GM18511 (cell line): ENCODE measurements at regions not wholly inside any gene's neighbourhood (a gene's known extent, or its start where the extent isn't known, plus 50 kb on each side); places are given as distances from the start of the nearest gene placed in this dataset.
"Not testable (repeated sequence)": the region's sequence is repeated elsewhere in the genome, so short reads cannot be mapped to it uniquely, and the experiment has no call there.

ENCODE experiments used
- ATAC-seq: cut with Tn5 transposase; IDR thresholded peaks from one replicate; pipeline ENCODE4 v1.9.1; 2021; ENCODE audit warnings: mild to moderate bottlenecking, moderate library complexity; ENCODE audit not compliant: unreplicated experiment

DNA sequence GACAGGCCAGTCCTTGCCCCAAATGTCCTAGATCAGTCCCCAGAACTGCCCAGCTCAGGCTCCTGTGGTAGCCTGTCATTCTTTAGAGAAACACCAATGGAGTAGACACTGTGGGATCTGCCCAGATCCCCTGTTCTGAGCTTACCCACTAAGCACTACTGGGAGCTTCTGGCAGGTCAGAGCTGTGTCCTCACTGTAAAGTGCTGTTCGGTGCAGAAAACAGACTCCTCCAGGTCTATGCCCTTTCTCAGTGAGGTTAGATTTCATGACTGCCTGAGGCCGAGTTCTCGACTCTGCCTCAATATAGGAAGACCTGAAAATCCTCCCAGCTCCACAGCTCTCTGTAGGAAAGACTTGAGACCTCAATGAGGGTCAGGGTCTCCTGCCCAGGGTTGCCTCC lies 67.5 kb upstream of the IGLL5 start:
- ATAC-seq, result no peak

- ATAC-seq, result no peak
These were observed 67.0 kb upstream of the IGLL5 start for GRCh38 chr22:22820626-22821025.

DNA sequence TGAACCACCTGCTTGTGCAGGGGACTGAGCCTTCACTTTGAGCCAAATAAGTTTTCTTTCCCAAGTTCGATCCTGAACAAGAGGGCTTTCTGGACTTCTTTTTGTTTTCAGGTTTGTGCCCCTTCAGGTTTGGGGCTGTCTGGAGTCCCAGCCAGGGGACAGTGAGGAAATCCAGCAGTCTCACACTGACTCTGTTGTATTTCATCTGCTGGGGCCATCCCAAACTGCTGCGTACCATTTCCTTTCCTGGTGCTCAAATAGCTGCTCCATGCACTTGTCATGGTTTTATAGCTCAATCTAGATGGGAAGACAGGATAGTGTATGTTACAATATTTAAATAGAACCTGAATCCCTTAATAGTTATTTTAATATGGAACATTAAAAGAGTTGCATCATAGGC lies 66.3 kb upstream of the IGLL5 start:
- ATAC-seq, result no peak

DNA sequence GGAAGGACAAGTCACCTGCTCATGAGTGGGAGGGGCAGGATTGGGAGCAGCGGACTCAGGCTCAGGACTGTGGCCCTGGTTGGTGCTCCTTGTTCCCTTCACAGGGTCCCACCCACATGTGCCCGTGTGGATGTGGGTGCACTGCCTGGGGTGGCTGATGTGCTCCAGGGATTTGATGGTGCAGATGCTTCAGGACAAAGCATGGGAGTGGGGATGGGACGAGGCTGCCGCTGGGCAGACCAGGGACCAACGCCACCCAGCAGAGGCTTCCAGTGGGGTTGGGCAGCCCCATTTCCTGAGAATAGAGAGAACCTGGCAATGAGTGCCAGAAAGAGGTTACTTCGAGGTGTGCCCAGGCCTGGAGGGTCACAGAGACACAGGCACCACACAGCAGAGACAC lies 65.5 kb upstream of the IGLL5 start:
- no peak for ATAC-seq

DNA sequence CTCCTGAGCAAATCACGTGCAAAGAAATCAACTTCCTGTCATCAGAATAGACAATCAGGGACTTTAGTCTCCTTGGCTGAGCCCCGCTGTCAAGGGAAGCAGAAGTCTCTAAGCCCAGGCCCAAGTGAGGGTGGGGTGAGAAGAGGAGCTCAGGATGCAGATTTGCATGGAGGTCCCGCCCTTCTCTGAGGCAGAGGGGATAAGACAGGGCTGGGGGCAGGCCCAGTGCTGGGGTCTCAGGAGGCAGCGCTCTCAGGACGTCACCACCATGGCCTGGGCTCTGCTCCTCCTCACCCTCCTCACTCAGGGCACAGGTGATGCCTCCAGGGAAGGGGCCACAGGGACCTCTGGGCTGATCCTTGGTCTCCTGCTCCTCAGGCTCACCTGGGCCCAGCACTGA lies 65.1 kb upstream of the IGLL5 start:
- not testable (repeated sequence) for ATAC-seq

- ATAC-seq, result no peak
These were observed 64.3 kb upstream of the IGLL5 start for GRCh38 chr22:22823131-22823810.

- ATAC-seq, result no peak
These were observed 63.0 kb upstream of the IGLL5 start for GRCh38 chr22:22824340-22825212.

GRCh38 chr22:22825213-22825593 lies 62.4 kb upstream of the IGLL5 start:
- no peak for ATAC-seq

DNA sequence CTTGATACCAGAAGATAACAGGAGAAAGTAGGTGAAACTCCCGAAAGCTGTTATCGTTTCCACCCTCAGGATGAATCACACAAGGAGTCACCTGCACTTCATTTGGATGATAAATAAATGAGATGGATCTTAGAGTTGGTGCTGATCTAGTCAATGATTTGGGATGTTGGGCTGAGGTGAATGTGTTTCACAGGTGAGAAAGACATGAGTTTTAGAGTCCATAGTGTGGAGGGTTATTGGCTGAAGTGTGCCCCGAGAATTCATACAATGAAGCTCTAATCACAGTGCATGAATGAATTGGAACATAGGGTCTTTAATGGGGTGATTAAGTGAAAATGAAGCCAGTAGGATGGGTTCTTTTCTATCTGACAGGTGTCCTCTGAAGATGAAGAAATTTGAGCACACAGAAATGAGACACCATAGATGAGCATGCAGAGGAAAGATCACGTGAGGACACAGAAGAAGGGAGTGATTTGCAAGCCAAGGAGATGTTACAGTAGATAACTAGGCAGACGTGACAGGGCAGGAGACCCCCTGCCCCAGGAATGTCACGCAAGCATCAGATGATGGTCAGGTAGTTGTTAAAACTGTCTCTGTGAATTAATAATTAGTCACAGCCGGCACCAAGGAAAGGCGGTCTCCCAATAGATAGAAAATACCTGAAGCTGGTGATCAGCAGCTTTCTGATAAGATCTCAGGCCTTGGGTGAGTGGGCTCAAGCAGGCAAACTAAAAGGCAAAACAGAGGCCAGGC lies 60.3 kb upstream of the IGLL5 start:
- no peak for ATAC-seq

GRCh38 chr22:22830193-22830592 lies 57.4 kb upstream of the IGLL5 start:
- ATAC-seq, result no peak

GRCh38 chr22:22830957-22831688 lies 56.5 kb upstream of the IGLL5 start:
- no peak for ATAC-seq

GRCh38 chr22:22833059-22833458 lies 54.6 kb upstream of the IGLL5 start:
- ATAC-seq, result no peak

DNA sequence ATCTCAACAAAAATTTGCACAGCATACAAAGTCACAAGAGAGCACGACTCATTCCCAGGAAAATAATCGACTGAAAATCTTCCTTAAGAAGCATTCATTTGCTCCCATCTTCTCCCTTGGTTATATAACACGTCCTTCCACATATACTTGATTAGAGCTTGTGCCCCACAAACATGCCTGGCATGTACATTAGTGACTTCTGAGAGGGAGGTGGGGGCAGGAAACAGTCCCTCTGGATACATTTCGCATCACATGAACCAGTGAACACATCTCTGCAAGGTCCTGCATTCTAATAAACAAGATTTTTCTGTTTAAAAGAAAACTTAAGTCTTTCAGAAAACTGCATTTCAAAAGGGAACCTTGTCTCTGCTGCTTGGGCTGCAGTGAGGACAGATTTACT lies 54.1 kb upstream of the IGLL5 start:
- no peak for ATAC-seq

GRCh38 chr22:22834204-22834603 lies 53.4 kb upstream of the IGLL5 start:
- no peak for ATAC-seq

GRCh38 chr22:22834783-22835182 lies 52.8 kb upstream of the IGLL5 start:
- ATAC-seq, result no peak

- ATAC-seq, result no peak
These were observed 52.4 kb upstream of the IGLL5 start for GRCh38 chr22:22835242-22835641.

- ATAC-seq, result no peak
These were observed 51.8 kb upstream of the IGLL5 start for GRCh38 chr22:22835771-22836291.

DNA sequence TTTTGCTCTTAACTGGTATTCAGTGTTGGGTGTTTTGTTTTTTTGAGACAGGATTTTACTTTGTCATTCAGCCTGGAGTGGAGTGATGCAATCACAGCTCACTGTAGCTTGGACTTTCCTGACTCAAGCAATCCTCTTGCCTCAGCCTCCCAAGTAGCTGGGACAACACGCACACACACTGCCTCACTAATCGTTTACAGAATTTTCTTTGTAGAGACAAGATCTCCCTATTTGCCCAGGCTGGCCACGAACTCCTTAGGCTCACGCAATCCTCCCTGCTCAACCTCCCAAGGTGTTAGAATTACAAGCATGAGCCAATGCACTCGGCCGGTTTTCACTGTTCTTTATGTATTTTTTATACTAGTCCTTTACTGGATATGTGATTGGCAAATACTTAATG lies 51.0 kb upstream of the IGLL5 start:
- no peak for ATAC-seq
